GM23338 (cell line): ENCODE measurements at regions not wholly inside any gene's neighbourhood (a gene's known extent, or its start where the extent isn't known, plus 50 kb on each side); places are given as distances from the start of the nearest gene placed in this dataset.

Experiments
- ATAC-seq: fragments of 200-7000 bp; cut with Tn5 transposase; 3 replicates; pipeline ENCODE4 v1.9.1; 2020
- DNase-seq: peaks from one replicate; pipeline ENCODE4 v3.0.0-alpha.2; 2015; ENCODE audit warnings: low spot score
- H2AFZ ChIP-seq: fragments of 200-600 bp; sonication (generic); 2 replicates; pipeline ENCODE4 v1.8.0; 2016; ENCODE audit warnings: antibody characterized with exemption, mild to moderate bottlenecking, moderate library complexity
- H3F3A ChIP-seq: fragments of 200-600 bp; sonication (generic); replicated peaks from 2 replicates; pipeline ENCODE4 v1.8.0; 2017; ENCODE audit warnings: antibody characterized with exemption, mixed run types, low read depth
- H3K27ac ChIP-seq: fragments of 200-600 bp; sonication (generic); 2 replicates; pipeline ENCODE4 v1.6.1; 2016; ENCODE audit warnings: low read depth
- H3K27me3 ChIP-seq: fragments of 200-600 bp; sonication (generic); 2 replicates; pipeline ENCODE4 v1.8.0; 2016; ENCODE audit warnings: mild to moderate bottlenecking, mixed run types, moderate library complexity; ENCODE audit not compliant: insufficient read depth
- H3K36me3 ChIP-seq: fragments of 200-600 bp; sonication (generic); 2 replicates; pipeline ENCODE4 v1.8.0; 2016; ENCODE audit warnings: mild to moderate bottlenecking; ENCODE audit not compliant: insufficient read depth
- H3K4me1 ChIP-seq: fragments of 200-600 bp; sonication (generic); 2 replicates; pipeline ENCODE4 v1.8.0; 2016; ENCODE audit warnings: mild to moderate bottlenecking, moderate library complexity; ENCODE audit not compliant: insufficient read depth
- H3K4me2 ChIP-seq: fragments of 200-600 bp; sonication (generic); 2 replicates; pipeline ENCODE4 v1.7.1; 2017; ENCODE audit warnings: mixed run types
- H3K4me3 ChIP-seq: fragments of 200-600 bp; sonication (generic); 2 replicates; pipeline ENCODE4 v1.6.1; 2016; ENCODE audit warnings: mixed run types
- H3K79me2 ChIP-seq: fragments of 200-600 bp; sonication (generic); replicated peaks from 2 replicates; pipeline ENCODE4 v1.8.0; 2017; ENCODE audit warnings: mild to moderate bottlenecking; ENCODE audit not compliant: insufficient read depth
- H3K9me2 ChIP-seq: fragments of 200-600 bp; sonication (generic); 2 replicates; pipeline ENCODE4 v1.8.0; 2017; ENCODE audit not compliant: insufficient read depth
- H4K20me1 ChIP-seq: fragments of 200-600 bp; sonication (generic); replicated peaks from 2 replicates; pipeline ENCODE4 v1.8.0; 2017; ENCODE audit warnings: mild to moderate bottlenecking; ENCODE audit not compliant: insufficient read depth
- H3K27ac Mint-ChIP-seq: 2 replicates; pipeline ENCODE4 v1.8.0; 2020; ENCODE audit warnings: inconsistent platforms, mild to moderate bottlenecking, moderate library complexity, mixed read lengths
- H3K27me3 Mint-ChIP-seq: 3 replicates; pipeline ENCODE4 v1.8.0; 2022; ENCODE audit warnings: low read depth, mild to moderate bottlenecking, moderate library complexity, mixed read lengths, inconsistent platforms; ENCODE audit not compliant: insufficient read depth, poor library complexity
- H3K36me3 Mint-ChIP-seq: 3 replicates; pipeline ENCODE4 v1.8.0; 2021; ENCODE audit warnings: low read depth, mild to moderate bottlenecking, inconsistent platforms, moderate library complexity, mixed read lengths
- H3K4me1 Mint-ChIP-seq: 3 replicates; pipeline ENCODE4 v1.8.0; 2020; ENCODE audit warnings: mild to moderate bottlenecking, inconsistent platforms, mixed read lengths
- H3K4me3 Mint-ChIP-seq: 3 replicates; pipeline ENCODE4 v1.8.0; 2021; ENCODE audit warnings: moderate library complexity, mild to moderate bottlenecking, inconsistent platforms, mixed read lengths
- H3K9me3 Mint-ChIP-seq: 3 replicates; pipeline ENCODE4 v1.8.0; 2020; ENCODE audit warnings: moderate library complexity, mild to moderate bottlenecking, inconsistent platforms, mixed read lengths
- CREB1 ChIP-seq: fragments of 250-450 bp; sonication (Bioruptor Pico); IDR thresholded peaks from 2 replicates; pipeline ENCODE4 v1.5.0; 2020; ENCODE audit warnings: low read depth, mild to moderate bottlenecking, moderate library complexity
- CTCF ChIP-seq, 2 experiments: fragments of 200-600 bp in 1 of 2; sonication (generic) in 1 of 2; conservative IDR thresholded peaks; 2 replicates each; pipeline versions ENCODE4 v1.5.1 to v1.6.1; 2016 to 2017; ENCODE audit warnings: antibody characterized with exemption in 2 of 2, low read depth in 2 of 2, mild to moderate bottlenecking in 2 of 2, moderate library complexity in 1 of 2
- ETS1 ChIP-seq: IDR thresholded peaks from 2 replicates; pipeline ENCODE4 v1.6.1; 2016; ENCODE audit warnings: antibody characterized with exemption
- EZH2 ChIP-seq: fragments of 200-600 bp; sonication (generic); IDR thresholded peaks from one replicate; pipeline ENCODE4 v1.8.0; 2017; ENCODE audit warnings: antibody characterized with exemption, mild to moderate bottlenecking, low read depth; ENCODE audit not compliant: unreplicated experiment
- EZH2phosphoT487 ChIP-seq: fragments of 200-600 bp; sonication (generic); IDR thresholded peaks from one replicate; pipeline ENCODE4 v1.8.1; 2018; ENCODE audit warnings: antibody characterized with exemption; ENCODE audit not compliant: unreplicated experiment
- JUNB ChIP-seq: IDR thresholded peaks from one replicate; pipeline ENCODE4 v1.6.1; 2016; ENCODE audit warnings: antibody characterized with exemption; ENCODE audit not compliant: unreplicated experiment
- NANOG ChIP-seq: IDR thresholded peaks from 2 replicates; pipeline ENCODE4 v1.6.1; 2016; ENCODE audit warnings: antibody characterized with exemption, borderline replicate concordance
- POLR2AphosphoS5 ChIP-seq: IDR thresholded peaks from 2 replicates; pipeline ENCODE4 v1.6.1; 2016; ENCODE audit warnings: antibody characterized with exemption, low read depth
- REST ChIP-seq: IDR thresholded peaks from one replicate; pipeline ENCODE4 v1.6.1; 2018; ENCODE audit warnings: antibody characterized with exemption; ENCODE audit not compliant: unreplicated experiment
- STAT1 ChIP-seq: IDR thresholded peaks from one replicate; pipeline ENCODE4 v1.6.1; 2016; ENCODE audit warnings: antibody characterized with exemption; ENCODE audit not compliant: unreplicated experiment
- ZNF114 ChIP-seq: fragments of 250-450 bp; sonication (Bioruptor Pico); IDR thresholded peaks from 2 replicates; pipeline ENCODE4 v1.5.0; 2020; ENCODE audit warnings: mild to moderate bottlenecking, moderate library complexity
- ZNF331 ChIP-seq: fragments of 250-450 bp; sonication (Bioruptor Pico); IDR thresholded peaks from 2 replicates; pipeline ENCODE4 v1.5.0; 2020; ENCODE audit warnings: low read depth, mild to moderate bottlenecking, moderate library complexity
- ZNF462 ChIP-seq: fragments of 250-450 bp; sonication (Bioruptor Pico); IDR thresholded peaks from 2 replicates; pipeline ENCODE4 v1.5.0; 2020; ENCODE audit warnings: mild to moderate bottlenecking, moderate library complexity

GRCh38 chr4:131113704-131114103 lies 2017.8 kb downstream of the C4orf33 start (continued):
- TF ChIP-seq ZNF462 (CRISPR knock-in tag): no peak
- no peak for TF ChIP-seq CREB1 (CRISPR knock-in tag)
- no peak for TF ChIP-seq ZNF331
- TF ChIP-seq POLR2AphosphoS5: no peak
- no peak for TF ChIP-seq STAT1
- TF ChIP-seq JUNB: no peak
- no peak for TF ChIP-seq EZH2

GRCh38 chr4:131119661-131120060 lies 2023.7 kb downstream of the C4orf33 start:
- H3K27me3 ChIP-seq: no peaks in the 10 kb centered on the region
- no peak overlapping the region for H3K4me3 Mint-ChIP-seq
- H3K4me3 ChIP-seq: no peak overlapping the region
- H3K36me3 ChIP-seq: no peaks in the 10 kb centered on the region
- ATAC-seq (no peak), DNase-seq (no peak)
- no peaks in the 10 kb centered on the region for H3K9me2 ChIP-seq
- no peak overlapping the region for H2AFZ ChIP-seq
- H3K36me3 Mint-ChIP-seq: peaks cover 2% of the 10 kb centered on the region; the same call in 2 of the 3 replicates
- no peaks in the 10 kb centered on the region for H3K27me3 Mint-ChIP-seq
- H3K9me3 Mint-ChIP-seq: peaks cover 3% of the 10 kb centered on the region
- H3K79me2 ChIP-seq: no peaks in the 10 kb centered on the region
- no peak overlapping the region for H3K27ac Mint-ChIP-seq
- H3K27ac ChIP-seq: no peak overlapping the region
- no peaks in the 10 kb centered on the region for H3F3A ChIP-seq
- no peaks in the 10 kb centered on the region for H4K20me1 ChIP-seq
- H3K4me2 ChIP-seq: no peak overlapping the region
- H3K4me1 Mint-ChIP-seq: no peaks in the 10 kb centered on the region
- H3K4me1 ChIP-seq: no peaks in the 10 kb centered on the region
- no peak for TF ChIP-seq EZH2phosphoT487
- no peak for TF ChIP-seq ETS1
- no peak for TF ChIP-seq EZH2
- no peak for TF ChIP-seq CTCF (conservative IDR thresholded peaks at IDR 0.05; ENCODE audit: low read depth in 2 of 2)
- no peak for TF ChIP-seq STAT1
- TF ChIP-seq JUNB: no peak
- TF ChIP-seq REST: no peak
- no peak for TF ChIP-seq NANOG
- no peak for TF ChIP-seq CREB1 (CRISPR knock-in tag)
- TF ChIP-seq POLR2AphosphoS5: no peak
- no peak for TF ChIP-seq ZNF331
- no peak for TF ChIP-seq ZNF114 (CRISPR knock-in tag)
